ENCODE measurements at regions not wholly inside any gene's neighbourhood (a gene's known extent, or its start where the extent isn't known, plus 50 kb on each side); places are given as distances from the start of the nearest gene placed in this dataset.

- no peak for ATAC-seq (replicated peaks)
- DNase-seq: no peak
- Mint-ChIP-seq H3K4me3 (no peak overlapping the region), H3K4me1 (ENCODE audit: low read depth in 2 of 2) (no peaks in the 10 kb centered on the region), H3K36me3 (ENCODE audit: insufficient read depth) (no peaks in the 10 kb centered on the region), H3K27me3 (no peaks in the 10 kb centered on the region), H3K9me3 (peaks cover 2 to 5% of the 10 kb centered on the region in 2 donors), H3K27ac (no peak overlapping the region)
Measured at GRCh38 chr18:40523287-40523686, 1431.7 kb upstream of the PIK3C3 start.

DNA sequence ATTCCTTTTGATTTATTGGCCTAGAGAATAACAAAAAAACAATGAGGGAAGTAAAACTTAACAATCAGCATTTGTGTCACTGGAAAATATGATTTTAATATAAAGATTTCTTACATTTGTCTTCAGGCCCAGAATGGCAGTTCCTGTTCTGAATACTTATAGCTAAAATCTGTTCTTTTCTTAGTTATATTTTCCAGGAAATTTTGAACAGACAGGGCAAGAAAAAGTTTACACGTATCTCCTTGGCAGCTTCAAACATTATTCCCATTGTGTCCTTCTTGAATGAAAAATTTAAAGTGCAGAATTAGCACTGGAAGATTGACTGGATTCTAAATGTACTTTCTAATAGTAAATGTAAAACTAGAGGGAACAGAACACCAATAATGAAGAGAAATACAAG lies 1454.0 kb upstream of the PIK3C3 start:
- ATAC-seq (replicated peaks): no peak
- no peaks in the 10 kb centered on the region for H3K27me3 Mint-ChIP-seq
- H3K4me3 Mint-ChIP-seq: no peak overlapping the region
- no peaks in the 10 kb centered on the region for H3K4me1 Mint-ChIP-seq (ENCODE audit: low read depth in 2 of 2)
- no peak overlapping the region for H3K27ac Mint-ChIP-seq
- H3K9me3 Mint-ChIP-seq: peaks cover 12 to 16% of the 10 kb centered on the region in 2 donors
- no peak for DNase-seq
- no peaks in the 10 kb centered on the region for H3K36me3 Mint-ChIP-seq (ENCODE audit: insufficient read depth)

- no peak overlapping the region for H3K27ac Mint-ChIP-seq
- no peak overlapping the region for H3K4me3 Mint-ChIP-seq
- ATAC-seq (replicated peaks) (no peak), DNase-seq (no peak)
- no peaks in the 10 kb centered on the region for H3K4me1 Mint-ChIP-seq (ENCODE audit: low read depth in 2 of 2)
- H3K27me3 Mint-ChIP-seq: no peaks in the 10 kb centered on the region
- peaks cover 12% of the 10 kb centered on the region in 2 donors for H3K9me3 Mint-ChIP-seq
- H3K36me3 Mint-ChIP-seq (ENCODE audit: insufficient read depth): no peaks in the 10 kb centered on the region
Measured at GRCh38 chr18:40494603-40495002, 1460.4 kb upstream of the PIK3C3 start.

- Mint-ChIP-seq H3K27me3 (no peaks in the 10 kb centered on the region), H3K9me3 (peaks cover 17% of the 10 kb centered on the region in 2 donors), H3K36me3 (ENCODE audit: insufficient read depth) (no peaks in the 10 kb centered on the region), H3K27ac (no peak overlapping the region), H3K4me1 (ENCODE audit: low read depth in 2 of 2) (no peaks in the 10 kb centered on the region), H3K4me3 (no peak overlapping the region)
- ATAC-seq (replicated peaks) (no peak), DNase-seq (no peak)
Measured at GRCh38 chr18:40493316-40493715, 1461.7 kb upstream of the PIK3C3 start.

DNA sequence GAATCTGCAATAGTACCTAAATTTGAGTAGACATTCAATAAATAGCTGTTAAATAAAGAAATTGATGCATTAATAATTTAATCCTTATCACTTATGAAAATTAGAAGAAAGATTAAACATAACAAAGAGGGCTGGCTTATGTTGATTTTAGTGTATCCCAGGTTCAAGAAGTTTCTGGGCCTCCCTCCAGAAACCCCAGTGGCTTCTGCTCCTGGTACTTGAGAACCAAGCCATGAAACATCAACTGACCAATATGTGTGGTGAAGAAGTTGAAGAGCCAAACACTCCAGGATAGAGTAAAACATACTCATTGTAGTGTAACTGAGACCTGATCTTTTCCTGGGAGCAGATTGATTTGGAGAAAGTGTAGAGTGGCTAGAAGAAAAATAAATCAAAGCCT lies 1465.7 kb upstream of the PIK3C3 start:
- no peak for ATAC-seq (replicated peaks)
- peaks cover 11 to 12% of the 10 kb centered on the region in 2 donors for H3K9me3 Mint-ChIP-seq
- H3K4me3 Mint-ChIP-seq: no peak overlapping the region
- H3K4me1 Mint-ChIP-seq (ENCODE audit: low read depth in 2 of 2): no peaks in the 10 kb centered on the region
- no peaks in the 10 kb centered on the region for H3K36me3 Mint-ChIP-seq (ENCODE audit: insufficient read depth)
- H3K27me3 Mint-ChIP-seq: no peaks in the 10 kb centered on the region
- H3K27ac Mint-ChIP-seq: no peak overlapping the region
- no peak for DNase-seq

DNA sequence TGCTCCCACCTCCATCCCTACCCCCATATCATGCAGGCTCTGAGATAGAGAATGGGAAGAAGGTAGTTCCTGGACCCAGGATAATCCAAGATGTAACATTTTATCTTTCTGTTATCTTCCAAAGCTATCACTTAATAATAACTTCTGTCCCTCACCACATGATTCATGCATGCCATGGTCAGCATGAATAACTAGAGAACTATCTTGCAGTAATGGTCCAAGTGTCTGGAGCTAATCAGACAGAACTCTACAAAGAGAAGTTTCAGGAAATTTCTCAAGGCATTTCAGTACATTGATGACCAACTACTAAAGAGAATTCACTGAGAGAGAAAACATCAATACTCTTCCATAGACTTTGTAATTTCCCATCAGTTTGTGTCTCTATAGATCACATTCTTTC lies 1469.7 kb upstream of the PIK3C3 start:
- H3K27me3 Mint-ChIP-seq: no peaks in the 10 kb centered on the region
- peaks cover 11 to 13% of the 10 kb centered on the region in 2 donors for H3K9me3 Mint-ChIP-seq
- peaks cover 3% of the 10 kb centered on the region for H3K36me3 Mint-ChIP-seq (ENCODE audit: insufficient read depth)
- no peak overlapping the region for H3K27ac Mint-ChIP-seq
- H3K4me3 Mint-ChIP-seq: no peak overlapping the region
- H3K4me1 Mint-ChIP-seq (ENCODE audit: low read depth in 2 of 2): no peaks in the 10 kb centered on the region
- DNase-seq (no peak), ATAC-seq (replicated peaks) (no peak)

DNA sequence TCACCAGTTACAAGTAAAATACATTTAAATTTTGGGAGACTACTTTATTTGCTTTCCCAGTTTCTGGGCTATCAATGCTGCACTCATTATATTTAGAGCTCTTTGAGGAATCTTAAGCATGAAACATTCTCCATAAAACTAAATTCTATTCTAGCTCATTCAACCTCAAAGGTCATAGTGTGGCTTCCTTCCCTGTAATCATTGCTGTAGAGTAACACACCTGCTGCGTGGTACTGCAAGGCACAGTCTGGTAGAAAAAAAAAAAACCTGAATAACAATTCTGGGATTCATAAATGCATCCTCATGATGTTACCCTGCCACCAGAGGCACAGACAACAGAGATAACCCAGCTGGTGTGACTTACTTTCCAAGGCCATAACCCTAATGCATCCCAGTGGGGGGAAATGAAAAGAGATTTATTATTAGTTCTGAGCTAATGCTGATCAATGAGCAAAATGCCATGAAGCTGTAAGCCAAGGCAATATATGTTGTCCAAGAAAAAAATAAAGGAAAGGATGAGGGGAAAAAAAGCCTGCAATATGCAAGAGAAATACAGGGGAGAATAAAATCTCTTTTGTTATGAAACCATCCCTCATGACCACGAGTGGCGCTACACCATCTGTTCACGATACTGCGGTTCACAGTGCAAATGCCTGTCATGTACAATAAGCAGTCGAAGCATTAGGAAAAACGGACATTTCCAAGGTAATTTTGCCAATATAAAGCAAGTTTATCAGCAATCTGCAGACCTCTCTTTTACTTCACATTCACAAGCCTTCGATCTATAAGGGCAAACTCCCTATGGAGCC lies 1481.6 kb upstream of the PIK3C3 start:
- ATAC-seq (replicated peaks) (no peak), DNase-seq (no peak)
- H3K27ac Mint-ChIP-seq: no peak overlapping the region
- H3K9me3 Mint-ChIP-seq: peaks cover 10 to 15% of the 10 kb centered on the region in 2 donors
- H3K27me3 Mint-ChIP-seq: no peaks in the 10 kb centered on the region
- no peaks in the 10 kb centered on the region for H3K36me3 Mint-ChIP-seq (ENCODE audit: insufficient read depth)
- no peak overlapping the region for H3K4me3 Mint-ChIP-seq
- H3K4me1 Mint-ChIP-seq (ENCODE audit: low read depth in 2 of 2): no peaks in the 10 kb centered on the region

DNA sequence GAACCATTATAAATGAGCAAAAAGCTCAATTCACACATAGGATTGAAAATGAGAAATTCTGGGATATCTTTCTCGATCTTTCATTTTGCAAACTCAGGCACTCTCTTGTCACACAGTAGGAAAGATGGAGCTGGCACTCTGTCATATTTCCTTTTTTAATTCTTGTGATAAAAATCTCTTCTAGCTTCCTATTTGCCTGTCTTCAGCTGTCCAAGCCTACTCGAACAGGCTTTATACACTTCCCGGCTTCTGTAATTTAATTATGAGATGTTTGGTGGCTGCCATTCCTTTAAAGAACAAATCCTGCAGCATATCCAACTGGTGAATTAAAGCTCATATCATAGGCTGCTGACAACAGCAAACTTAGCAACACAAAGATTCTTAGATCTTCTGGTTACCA lies 1484.3 kb upstream of the PIK3C3 start:
- Mint-ChIP-seq H3K27me3 (no peaks in the 10 kb centered on the region), H3K4me1 (ENCODE audit: low read depth in 2 of 2) (no peaks in the 10 kb centered on the region), H3K36me3 (ENCODE audit: insufficient read depth) (no peaks in the 10 kb centered on the region), H3K9me3 (peaks cover 10 to 13% of the 10 kb centered on the region in 2 donors), H3K27ac (no peak overlapping the region), H3K4me3 (no peak overlapping the region)
- DNase-seq (no peak), ATAC-seq (replicated peaks) (no peak)

- H3K27ac Mint-ChIP-seq: no peak overlapping the region
- no peaks in the 10 kb centered on the region for H3K36me3 Mint-ChIP-seq (ENCODE audit: insufficient read depth)
- no peak for DNase-seq
- no peaks in the 10 kb centered on the region for H3K27me3 Mint-ChIP-seq
- no peak for ATAC-seq (replicated peaks)
- peaks cover 15% of the 10 kb centered on the region in 2 donors for H3K9me3 Mint-ChIP-seq
- no peaks in the 10 kb centered on the region for H3K4me1 Mint-ChIP-seq (ENCODE audit: low read depth in 2 of 2)
- H3K4me3 Mint-ChIP-seq: no peak overlapping the region
Measured at GRCh38 chr18:40469851-40470250, 1485.2 kb upstream of the PIK3C3 start.

GRCh38 chr18:40469316-40469715 lies 1485.7 kb upstream of the PIK3C3 start:
- H3K36me3 Mint-ChIP-seq (ENCODE audit: insufficient read depth): no peaks in the 10 kb centered on the region
- no peaks in the 10 kb centered on the region for H3K4me1 Mint-ChIP-seq (ENCODE audit: low read depth in 2 of 2)
- ATAC-seq (replicated peaks) (no peak), DNase-seq (no peak)
- no peak overlapping the region for H3K4me3 Mint-ChIP-seq
- H3K27ac Mint-ChIP-seq: no peak overlapping the region
- no peaks in the 10 kb centered on the region for H3K27me3 Mint-ChIP-seq
- H3K9me3 Mint-ChIP-seq: peaks cover 12 to 15% of the 10 kb centered on the region in 2 donors

GRCh38 chr18:40464032-40464431 lies 1491.0 kb upstream of the PIK3C3 start:
- Mint-ChIP-seq H3K27me3 (no peaks in the 10 kb centered on the region), H3K4me1 (ENCODE audit: low read depth in 2 of 2) (no peaks in the 10 kb centered on the region)

GRCh38 chr18:40453903-40454302 lies 1501.1 kb upstream of the PIK3C3 start:
- peaks cover 10 to 17% of the 10 kb centered on the region in 2 donors for H3K9me3 Mint-ChIP-seq
- no peaks in the 10 kb centered on the region for H3K4me1 Mint-ChIP-seq (ENCODE audit: low read depth in 2 of 2)
- H3K27me3 Mint-ChIP-seq: no peaks in the 10 kb centered on the region
- DNase-seq (no peak), ATAC-seq (replicated peaks) (no peak)
- no peaks in the 10 kb centered on the region for H3K36me3 Mint-ChIP-seq (ENCODE audit: insufficient read depth)
- no peak overlapping the region for H3K4me3 Mint-ChIP-seq
- no peak overlapping the region for H3K27ac Mint-ChIP-seq

More at GRCh38 chr18:40464032-40464431, 1491.0 kb upstream of the PIK3C3 start:
- Mint-ChIP-seq H3K9me3 (peaks cover 5 to 7% of the 10 kb centered on the region in 2 donors), H3K4me3 (no peak overlapping the region), H3K36me3 (ENCODE audit: insufficient read depth) (no peaks in the 10 kb centered on the region), H3K27ac (no peak overlapping the region)
- no peak for DNase-seq
- no peak for ATAC-seq (replicated peaks)

GRCh38 chr18:40452599-40452998 lies 1502.4 kb upstream of the PIK3C3 start:
- H3K9me3 Mint-ChIP-seq: peaks cover 7 to 18% of the 10 kb centered on the region in 2 donors
- no peaks in the 10 kb centered on the region for H3K4me1 Mint-ChIP-seq (ENCODE audit: low read depth in 2 of 2)
- no peak for DNase-seq
- no peak overlapping the region for H3K4me3 Mint-ChIP-seq
- no peak for ATAC-seq (replicated peaks)
- no peak overlapping the region for H3K27ac Mint-ChIP-seq
- no peaks in the 10 kb centered on the region for H3K36me3 Mint-ChIP-seq (ENCODE audit: insufficient read depth)
- H3K27me3 Mint-ChIP-seq: no peaks in the 10 kb centered on the region

DNA sequence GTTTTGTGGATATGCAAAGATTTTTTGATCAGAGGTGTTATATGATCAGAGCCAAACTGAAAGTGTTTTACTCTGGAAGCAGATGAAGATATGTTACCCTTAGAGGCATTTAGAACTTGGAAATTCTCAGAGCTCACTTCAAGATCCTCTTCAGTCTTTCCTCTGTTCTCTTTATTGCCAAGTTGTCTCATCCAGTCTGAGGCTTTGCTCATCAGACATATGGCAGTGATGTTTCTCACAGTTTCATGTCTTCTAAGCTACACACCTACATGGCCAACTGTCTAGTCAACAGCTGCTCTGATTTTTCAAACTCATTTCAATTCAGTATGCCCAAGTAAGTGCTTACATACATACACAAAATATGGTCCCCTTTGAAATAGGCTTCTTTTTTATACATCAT lies 1504.3 kb upstream of the PIK3C3 start:
- H3K36me3 Mint-ChIP-seq (ENCODE audit: insufficient read depth): no peaks in the 10 kb centered on the region
- DNase-seq (no peak), ATAC-seq (replicated peaks) (no peak)
- H3K4me1 Mint-ChIP-seq (ENCODE audit: low read depth in 2 of 2): no peaks in the 10 kb centered on the region
- no peaks in the 10 kb centered on the region for H3K27me3 Mint-ChIP-seq
- no peak overlapping the region for H3K27ac Mint-ChIP-seq
- peaks cover 7 to 23% of the 10 kb centered on the region in 2 donors for H3K9me3 Mint-ChIP-seq
- H3K4me3 Mint-ChIP-seq: no peak overlapping the region
